Esophagus squamous epithelium (tissue), 4 donors: ENCODE measurements at regions not wholly inside any gene's neighbourhood (a gene's known extent, or its start where the extent isn't known, plus 50 kb on each side); places are given as distances from the start of the nearest gene placed in this dataset.

Experiments
- CTCF ChIP-seq, 6 experiments: fragments of 450-650 bp in 4 of 6; fragments of 200-600 bp in 2 of 6; sonication (generic) in 2 of 6; IDR thresholded peaks; one replicate each; pipeline ENCODE4 v1.5.1; 2016 to 2019; ENCODE audit warnings: antibody characterized with exemption in 6 of 6, mild to moderate bottlenecking in 4 of 6, moderate library complexity in 4 of 6
- POLR2A ChIP-seq, 4 donors: fragments of 450-650 bp; IDR thresholded peaks; one replicate each; pipeline ENCODE4 v1.6.1; 2017; ENCODE audit warnings: antibody characterized with exemption in 4 of 4, mild to moderate bottlenecking in 4 of 4, moderate library complexity in 3 of 4

- TF ChIP-seq CTCF (IDR thresholded peaks at IDR 0.05) (no peak), POLR2A (IDR thresholded peaks at IDR 0.05) (no peak)
Measured at GRCh38 chr16:64013856-64014255, 1108.0 kb downstream of the CDH11 start.
